ENCODE measurements at regions not wholly inside any gene's neighbourhood (a gene's known extent, or its start where the extent isn't known, plus 50 kb on each side); places are given as distances from the start of the nearest gene placed in this dataset.
A peak's percentile ranks its signal among the peaks of the same experiment; 100 is the strongest.

DNA sequence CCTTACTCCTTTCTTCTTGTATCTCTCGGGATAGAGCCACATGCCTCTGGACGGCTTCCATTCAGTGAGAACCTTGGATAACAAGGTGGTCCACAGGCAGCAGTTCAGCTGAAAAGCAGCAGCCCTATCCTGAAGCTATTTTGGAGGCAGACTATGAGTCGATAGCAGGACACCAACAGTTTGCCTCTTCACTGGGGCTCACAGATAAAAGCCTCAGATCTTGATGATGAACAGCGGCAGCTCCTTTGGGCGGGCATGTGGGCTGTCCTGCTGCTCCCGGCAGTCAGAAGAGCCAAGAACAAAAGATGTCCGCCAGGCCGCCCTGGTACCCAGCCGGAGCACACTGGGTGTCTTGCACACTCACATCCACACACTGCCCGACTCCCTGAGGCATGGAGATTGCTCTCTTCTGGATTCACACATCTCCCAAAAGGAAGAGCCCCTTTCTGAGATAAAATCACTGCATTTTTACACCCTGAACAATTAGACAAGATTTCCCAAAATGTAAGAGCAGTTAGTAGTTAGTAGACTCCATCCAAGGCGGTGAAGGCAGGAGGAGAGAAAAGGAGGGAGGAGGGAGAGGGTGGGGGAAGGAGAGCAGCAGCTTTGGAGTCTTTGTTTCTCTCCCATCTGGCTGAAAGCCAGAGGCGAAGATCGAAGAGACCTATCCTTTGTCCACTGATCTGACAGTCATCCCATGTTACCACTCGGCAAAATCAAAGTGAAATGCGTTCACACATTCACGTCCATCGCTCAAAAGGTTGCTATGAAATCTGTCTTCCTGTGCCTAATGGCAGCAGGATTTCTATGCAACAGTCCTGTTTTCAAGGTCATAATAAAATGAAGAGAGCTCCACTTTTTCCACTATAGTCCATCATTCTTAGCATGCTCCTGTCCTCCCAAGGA, 90.1 kb upstream of the KLF7 start:
- Mint-ChIP-seq H3K9me3 (ENCODE audit: low read depth) (no peaks in the 10 kb centered on the region), H3K4me1 (ENCODE audit: low read depth) (peaks cover 94% of the 10 kb centered on the region), H3K36me3 (ENCODE audit: low read depth) (no peaks in the 10 kb centered on the region), H3K4me3 (ENCODE audit: unreplicated experiment) (no peak overlapping the region), H3K27ac (ENCODE audit: unreplicated experiment) (peak overlapping the region; percentile 93), H3K27me3 (ENCODE audit: low read depth) (no peaks in the 10 kb centered on the region)
- DNase-seq (ENCODE audit: low spot score): no peak
- TF ChIP-seq, protein P1, sequence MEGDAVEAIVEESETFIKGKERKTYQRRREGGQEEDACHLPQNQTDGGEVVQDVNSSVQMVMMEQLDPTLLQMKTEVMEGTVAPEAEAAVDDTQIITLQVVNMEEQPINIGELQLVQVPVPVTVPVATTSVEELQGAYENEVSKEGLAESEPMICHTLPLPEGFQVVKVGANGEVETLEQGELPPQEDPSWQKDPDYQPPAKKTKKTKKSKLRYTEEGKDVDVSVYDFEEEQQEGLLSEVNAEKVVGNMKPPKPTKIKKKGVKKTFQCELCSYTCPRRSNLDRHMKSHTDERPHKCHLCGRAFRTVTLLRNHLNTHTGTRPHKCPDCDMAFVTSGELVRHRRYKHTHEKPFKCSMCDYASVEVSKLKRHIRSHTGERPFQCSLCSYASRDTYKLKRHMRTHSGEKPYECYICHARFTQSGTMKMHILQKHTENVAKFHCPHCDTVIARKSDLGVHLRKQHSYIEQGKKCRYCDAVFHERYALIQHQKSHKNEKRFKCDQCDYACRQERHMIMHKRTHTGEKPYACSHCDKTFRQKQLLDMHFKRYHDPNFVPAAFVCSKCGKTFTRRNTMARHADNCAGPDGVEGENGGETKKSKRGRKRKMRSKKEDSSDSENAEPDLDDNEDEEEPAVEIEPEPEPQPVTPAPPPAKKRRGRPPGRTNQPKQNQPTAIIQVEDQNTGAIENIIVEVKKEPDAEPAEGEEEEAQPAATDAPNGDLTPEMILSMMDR (IDR thresholded peaks at IDR 0.05): no peak

- H3K4me3 Mint-ChIP-seq (ENCODE audit: unreplicated experiment): no peak overlapping the region
- H3K4me1 Mint-ChIP-seq (ENCODE audit: low read depth): peaks cover 89% of the 10 kb centered on the region
- peak overlapping the region; percentile 88 for H3K27ac Mint-ChIP-seq (ENCODE audit: unreplicated experiment)
- no peak for DNase-seq (ENCODE audit: low spot score)
- H3K9me3 Mint-ChIP-seq (ENCODE audit: low read depth): no peaks in the 10 kb centered on the region
- H3K36me3 Mint-ChIP-seq (ENCODE audit: low read depth): no peaks in the 10 kb centered on the region
- TF ChIP-seq, protein P1 (IDR thresholded peaks at IDR 0.05): peak; percentile 11
- H3K27me3 Mint-ChIP-seq (ENCODE audit: low read depth): no peaks in the 10 kb centered on the region
Measured at GRCh38 chr2:207256476-207257207, 90.9 kb upstream of the KLF7 start.

DNA sequence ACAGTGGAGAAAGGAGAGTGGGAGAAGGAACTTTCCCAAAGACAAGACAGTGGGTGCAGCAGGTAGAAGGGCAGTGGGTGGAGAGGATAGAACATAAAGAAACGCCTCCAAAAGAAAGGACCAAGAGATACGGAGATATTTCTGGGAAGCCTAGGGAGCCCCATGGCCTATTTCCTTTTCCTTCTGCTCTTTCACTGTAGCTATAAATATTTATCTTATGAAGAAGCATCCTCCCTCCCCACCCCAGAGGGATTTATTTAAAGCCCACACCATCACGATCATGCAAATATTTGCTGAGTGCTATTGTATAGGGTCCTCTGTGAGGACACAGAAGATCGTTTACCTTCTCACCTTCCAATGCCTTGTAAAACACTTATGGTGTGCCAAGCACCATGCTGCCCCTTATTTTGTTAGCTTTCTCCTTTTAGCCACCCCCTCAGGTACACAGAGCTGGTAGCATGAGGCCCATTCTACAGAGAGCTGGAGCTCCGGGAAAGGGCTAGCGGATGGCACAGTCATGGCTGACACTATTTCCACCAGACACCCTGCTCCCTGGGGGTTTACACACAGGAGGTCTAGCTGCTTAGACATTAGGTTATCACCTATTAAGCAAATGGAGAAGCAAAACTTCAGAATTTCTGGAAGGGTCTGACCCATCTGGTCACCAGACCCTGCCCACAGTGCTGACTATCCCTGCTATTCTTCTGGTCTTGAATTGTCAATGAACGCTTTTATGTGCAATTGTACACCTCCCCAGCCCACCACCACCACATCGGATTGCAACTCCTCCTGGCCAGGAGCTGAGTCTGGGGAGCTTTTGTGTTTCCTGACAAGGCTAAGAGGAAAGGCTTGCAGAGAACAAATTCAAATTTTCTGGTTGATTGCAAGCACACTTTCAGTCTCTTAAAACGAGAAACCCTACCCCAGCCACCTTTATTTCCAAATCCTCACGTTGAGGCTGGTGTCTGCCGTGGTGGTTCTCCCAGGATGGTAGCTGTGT, 91.8 kb upstream of the KLF7 start:
- TF ChIP-seq, protein P1 (IDR thresholded peaks at IDR 0.05): no peak
- H3K27me3 Mint-ChIP-seq (ENCODE audit: low read depth): no peaks in the 10 kb centered on the region
- peak overlapping the region; percentile 96 for H3K27ac Mint-ChIP-seq (ENCODE audit: unreplicated experiment)
- peak overlapping the region; percentile 40 for H3K4me3 Mint-ChIP-seq (ENCODE audit: unreplicated experiment)
- H3K4me1 Mint-ChIP-seq (ENCODE audit: low read depth): peaks cover 80% of the 10 kb centered on the region
- H3K36me3 Mint-ChIP-seq (ENCODE audit: low read depth): no peaks in the 10 kb centered on the region
- H3K9me3 Mint-ChIP-seq (ENCODE audit: low read depth): no peaks in the 10 kb centered on the region
- no peak for DNase-seq (ENCODE audit: low spot score)

DNA sequence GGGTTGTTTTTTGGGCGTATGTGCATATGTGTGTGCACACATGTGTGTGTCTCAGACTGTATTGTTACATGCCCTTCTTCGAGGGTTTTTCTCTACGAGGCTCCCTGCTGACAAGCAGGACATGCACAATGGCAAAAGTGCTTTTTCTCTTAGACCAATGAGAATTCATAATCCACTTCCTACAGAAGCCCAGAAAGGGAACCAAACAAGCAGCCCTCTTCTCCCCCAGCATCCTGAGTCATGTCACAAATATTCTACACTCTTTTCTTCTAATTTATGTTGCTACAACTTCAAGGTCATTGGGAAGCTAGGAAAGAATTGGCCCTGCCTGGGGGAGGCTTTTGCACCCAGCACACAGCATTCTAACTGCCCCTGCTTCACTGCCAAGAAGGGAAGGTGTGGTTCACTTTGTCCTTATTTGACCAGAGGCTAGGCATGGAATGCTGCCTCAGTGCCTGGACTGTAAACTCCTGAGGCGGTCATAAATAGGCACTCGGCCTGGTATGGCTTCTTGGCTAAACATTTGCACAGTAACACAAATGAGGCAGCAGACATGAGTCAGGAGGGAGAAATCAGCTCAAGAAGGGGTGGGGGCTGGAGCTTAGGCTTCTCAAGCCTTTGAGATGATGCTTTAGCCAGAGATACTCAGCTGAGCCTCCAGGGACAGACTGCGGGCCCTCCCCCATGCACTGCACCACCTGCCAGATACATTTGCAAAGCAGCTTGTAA, 92.7 kb upstream of the KLF7 start:
- H3K9me3 Mint-ChIP-seq (ENCODE audit: low read depth): no peaks in the 10 kb centered on the region
- H3K27me3 Mint-ChIP-seq (ENCODE audit: low read depth): no peaks in the 10 kb centered on the region
- peak overlapping the region; percentile 96 for H3K27ac Mint-ChIP-seq (ENCODE audit: unreplicated experiment)
- TF ChIP-seq, protein P1 (IDR thresholded peaks at IDR 0.05): no peak
- no peak for DNase-seq (ENCODE audit: low spot score)
- peaks cover 71% of the 10 kb centered on the region for H3K4me1 Mint-ChIP-seq (ENCODE audit: low read depth)
- H3K4me3 Mint-ChIP-seq (ENCODE audit: unreplicated experiment): peak overlapping the region; percentile 40
- no peaks in the 10 kb centered on the region for H3K36me3 Mint-ChIP-seq (ENCODE audit: low read depth)

All from chondrocyte (in vitro differentiated cells).